ENCODE measurements at regions not wholly inside any gene's neighbourhood (a gene's known extent, or its start where the extent isn't known, plus 50 kb on each side); places are given as distances from the start of the nearest gene placed in this dataset.

GRCh38 chr12:111081600-111081999 lies 161.2 kb upstream of the MYL2 start:
- H3K27me3 Mint-ChIP-seq: peaks cover 27% of the 10 kb centered on the region
- no peak for TF ChIP-seq CTCF (conservative IDR thresholded peaks at IDR 0.05)
- no peaks in the 10 kb centered on the region for H3K9me3 Mint-ChIP-seq
- no peak overlapping the region for H3K4me3 Mint-ChIP-seq
- H3K36me3 Mint-ChIP-seq: no peaks in the 10 kb centered on the region
- no peak overlapping the region for H3K27ac Mint-ChIP-seq
- H3K4me1 Mint-ChIP-seq (ENCODE audit: unreplicated experiment): peaks cover 22% of the 10 kb centered on the region
- no peak for DNase-seq (ENCODE audit: extremely low spot score, unreplicated experiment)

GRCh38 chr12:111078731-111079130 lies 158.4 kb upstream of the MYL2 start:
- no peak for TF ChIP-seq CTCF (conservative IDR thresholded peaks at IDR 0.05)
- DNase-seq (ENCODE audit: extremely low spot score, unreplicated experiment): no peak
- no peak overlapping the region for H3K27ac Mint-ChIP-seq
- peaks cover 28% of the 10 kb centered on the region for H3K4me1 Mint-ChIP-seq (ENCODE audit: unreplicated experiment)
- H3K36me3 Mint-ChIP-seq: no peaks in the 10 kb centered on the region
- H3K27me3 Mint-ChIP-seq: peaks cover 20% of the 10 kb centered on the region
- H3K9me3 Mint-ChIP-seq: no peaks in the 10 kb centered on the region
- H3K4me3 Mint-ChIP-seq: no peak overlapping the region

GRCh38 chr12:111076611-111077451 lies 156.5 kb upstream of the MYL2 start:
- Mint-ChIP-seq H3K36me3 (no peaks in the 10 kb centered on the region), H3K4me1 (ENCODE audit: unreplicated experiment) (peaks cover 19% of the 10 kb centered on the region), H3K27me3 (peaks cover 8% of the 10 kb centered on the region), H3K9me3 (peaks cover 3% of the 10 kb centered on the region), H3K4me3 (no peak overlapping the region), H3K27ac (no peak overlapping the region)
- no peak for TF ChIP-seq CTCF (conservative IDR thresholded peaks at IDR 0.05)
- no peak for DNase-seq (ENCODE audit: extremely low spot score, unreplicated experiment)

GRCh38 chr12:111076199-111076598 lies 155.8 kb upstream of the MYL2 start:
- no peak for DNase-seq (ENCODE audit: extremely low spot score, unreplicated experiment)
- no peak overlapping the region for H3K27ac Mint-ChIP-seq
- peaks cover 5% of the 10 kb centered on the region for H3K9me3 Mint-ChIP-seq
- TF ChIP-seq CTCF (conservative IDR thresholded peaks at IDR 0.05): no peak
- H3K4me1 Mint-ChIP-seq (ENCODE audit: unreplicated experiment): peaks cover 19% of the 10 kb centered on the region
- H3K27me3 Mint-ChIP-seq: peaks cover 10% of the 10 kb centered on the region
- H3K36me3 Mint-ChIP-seq: no peaks in the 10 kb centered on the region
- no peak overlapping the region for H3K4me3 Mint-ChIP-seq

GRCh38 chr12:111074965-111075364 lies 154.6 kb upstream of the MYL2 start:
- Mint-ChIP-seq H3K27me3 (peaks cover 10% of the 10 kb centered on the region), H3K9me3 (peaks cover 5% of the 10 kb centered on the region)

More at GRCh38 chr12:111074965-111075364, 154.6 kb upstream of the MYL2 start:
- peak overlapping the region; percentile 23 for H3K27ac Mint-ChIP-seq
- DNase-seq (ENCODE audit: extremely low spot score, unreplicated experiment): no peak
- TF ChIP-seq CTCF (conservative IDR thresholded peaks at IDR 0.05): no peak
- no peak overlapping the region for H3K4me3 Mint-ChIP-seq
- H3K36me3 Mint-ChIP-seq: no peaks in the 10 kb centered on the region
- H3K4me1 Mint-ChIP-seq (ENCODE audit: unreplicated experiment): peaks cover 19% of the 10 kb centered on the region

All from type B pancreatic cell (in vitro differentiated cells).